Large intestine (tissue), 3 donors: ENCODE measurements at regions not wholly inside any gene's neighbourhood (a gene's known extent, or its start where the extent isn't known, plus 50 kb on each side); places are given as distances from the start of the nearest gene placed in this dataset.
A peak's percentile ranks its signal among the peaks of the same experiment; 100 is the strongest.

ENCODE experiments used
- DNase-seq, 2 donors: peaks; one replicate each; pipeline versions ENCODE4 v3.0.0 to v3.0.0-alpha.2; 2013
- H3K27ac ChIP-seq: one replicate; pipeline ENCODE4 v1.5.1; 2013; ENCODE audit warnings: low read length
- H3K27me3 ChIP-seq: 2 replicates; pipeline ENCODE4 v1.6.1; 2013; ENCODE audit warnings: low read length; ENCODE audit not compliant: control insufficient read depth, insufficient read depth
- H3K36me3 ChIP-seq: 2 replicates; pipeline ENCODE4 v1.6.1; 2013; ENCODE audit warnings: low read length; ENCODE audit not compliant: control insufficient read depth, insufficient read depth
- H3K4me1 ChIP-seq: one replicate; pipeline ENCODE4 v1.6.1; 2013; ENCODE audit warnings: low read length; ENCODE audit not compliant: control insufficient read depth, insufficient read depth
- H3K4me3 ChIP-seq: one replicate; pipeline ENCODE4 v1.5.1; 2013; ENCODE audit warnings: low read length
- H3K9me3 ChIP-seq: one replicate; pipeline ENCODE4 v1.6.1; 2013; ENCODE audit warnings: mild to moderate bottlenecking, low read depth, low read length, moderate library complexity; ENCODE audit not compliant: control insufficient read depth
- WGBS: methylation state at CpG from one replicate; pipeline ENCODE4 v1.1.5; 2013; ENCODE audit warnings: low lambda C conversion rate; ENCODE audit not compliant: insufficient coverage; 5-methylcytosine and 5-hydroxymethylcytosine counted together

DNA sequence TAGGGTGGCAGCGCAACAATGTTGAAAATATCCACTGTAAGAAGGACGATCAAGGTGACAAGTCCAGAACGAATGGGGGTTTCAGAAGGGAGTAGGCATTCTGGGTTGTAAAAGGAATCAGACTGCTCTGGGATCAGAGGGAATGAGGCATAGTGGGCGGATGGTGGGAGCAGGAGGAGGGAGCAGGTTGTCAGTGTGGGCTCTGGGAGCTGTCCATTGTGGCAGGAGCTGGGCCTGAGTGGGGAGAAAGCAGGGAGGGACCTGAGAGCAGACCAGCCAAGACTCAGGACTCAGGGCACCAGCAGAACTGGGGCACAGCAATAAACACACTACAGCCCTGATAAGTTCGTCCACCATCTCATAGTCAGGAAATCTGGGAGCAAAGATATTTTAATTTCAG, 292.6 kb upstream of the MKI67 start:
- WGBS = 80% methylated on average over 1 of the region's 5 CpGs
- Histone ChIP-seq H3K36me3 (no peaks in the 10 kb centered on the region), H3K4me1 (no peaks in the 10 kb centered on the region), H3K9me3 (no peaks in the 10 kb centered on the region), H3K4me3 (no peak overlapping the region), H3K27ac (no peak overlapping the region), H3K27me3 (no peaks in the 10 kb centered on the region)
- no peak for DNase-seq

DNA sequence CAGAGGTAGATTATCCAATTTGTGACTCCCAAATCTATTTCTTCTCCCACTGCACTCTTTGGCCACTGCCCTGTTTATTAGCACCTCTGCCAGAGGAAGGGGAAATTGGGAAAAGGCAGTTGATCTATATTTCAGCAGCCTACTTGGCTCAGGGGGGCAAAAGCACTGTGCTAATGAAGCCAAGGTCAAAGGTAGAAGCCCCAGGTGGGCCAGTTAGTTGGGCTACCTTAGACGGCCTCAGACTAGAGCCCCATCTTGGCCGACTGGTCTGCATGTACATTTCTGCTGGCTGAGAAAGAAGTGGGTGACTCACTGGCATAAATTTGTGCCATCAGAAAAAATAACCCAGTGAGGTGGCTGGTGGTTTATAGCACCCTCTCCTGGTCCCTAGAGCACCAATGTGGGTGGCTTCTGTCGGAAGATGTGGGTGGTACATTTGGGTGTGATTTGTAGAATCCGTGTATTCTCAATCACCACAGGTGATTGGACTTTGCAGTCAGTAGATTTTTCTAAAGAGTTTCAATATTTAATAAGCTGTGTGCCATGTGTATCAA, 293.3 kb upstream of the MKI67 start:
- Histone ChIP-seq H3K36me3 (no peaks in the 10 kb centered on the region), H3K4me1 (no peaks in the 10 kb centered on the region), H3K27ac (no peak overlapping the region), H3K27me3 (no peaks in the 10 kb centered on the region), H3K4me3 (no peak overlapping the region), H3K9me3 (no peaks in the 10 kb centered on the region)
- no CpG with 5 or more reads among the region's 4 CpGs for WGBS
- no peak for DNase-seq

DNA sequence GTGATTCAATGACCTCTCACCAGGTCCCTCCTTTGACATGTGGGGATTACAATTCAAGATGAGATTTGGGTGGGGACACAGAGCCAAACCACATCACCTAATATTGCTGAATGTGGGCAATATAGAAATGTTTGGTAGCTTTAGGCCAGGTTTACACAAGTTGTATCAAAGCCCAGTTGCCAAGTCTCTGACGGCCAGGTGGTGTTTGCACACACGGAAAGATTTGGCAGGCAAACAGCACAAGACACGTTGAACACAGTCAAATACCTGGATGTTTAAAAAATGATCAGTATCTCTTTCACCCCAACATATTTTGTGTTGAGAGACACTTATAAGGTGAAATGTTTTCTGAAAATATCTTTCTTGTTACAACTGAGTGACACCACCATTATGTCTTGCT, 294.4 kb upstream of the MKI67 start:
- no peak overlapping the region for H3K27ac ChIP-seq
- no peaks in the 10 kb centered on the region for H3K27me3 ChIP-seq
- H3K4me1 ChIP-seq = no peaks in the 10 kb centered on the region
- H3K4me3 ChIP-seq = no peak overlapping the region
- no peaks in the 10 kb centered on the region for H3K36me3 ChIP-seq
- WGBS = no CpG with 5 or more reads among the region's 3 CpGs
- H3K9me3 ChIP-seq = no peaks in the 10 kb centered on the region
- DNase-seq = no peak

GRCh38 chr10:128421371-128422160, 295.3 kb upstream of the MKI67 start:
- no CpG with 5 or more reads among the region's 9 CpGs for WGBS
- peak; percentile 23 to 43 for DNase-seq
- Histone ChIP-seq H3K9me3 (no peaks in the 10 kb centered on the region), H3K27ac (no peak overlapping the region), H3K4me1 (no peaks in the 10 kb centered on the region), H3K4me3 (no peak overlapping the region), H3K27me3 (no peaks in the 10 kb centered on the region), H3K36me3 (no peaks in the 10 kb centered on the region)

DNA sequence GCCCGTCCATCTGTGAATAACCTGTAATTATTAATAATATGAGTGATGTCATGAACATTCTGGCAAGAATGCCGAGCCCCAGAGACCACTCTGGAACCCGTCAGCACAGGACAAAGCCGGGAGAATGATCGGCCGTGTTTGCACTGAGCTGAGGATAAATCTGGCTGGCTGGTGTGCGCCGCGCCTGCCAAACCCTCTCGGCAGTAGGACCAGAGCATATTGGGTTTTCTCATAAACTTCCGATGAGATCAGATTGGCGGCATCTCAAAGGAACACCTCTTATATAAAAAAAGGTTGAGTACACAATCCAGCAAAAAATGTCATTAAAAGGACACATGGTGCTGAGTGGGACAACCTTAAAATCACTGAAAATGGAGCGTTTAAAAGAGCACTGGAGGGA, 296.0 kb upstream of the MKI67 start:
- DNase-seq = no peak
- Histone ChIP-seq H3K27ac (no peak overlapping the region), H3K27me3 (no peaks in the 10 kb centered on the region), H3K9me3 (no peaks in the 10 kb centered on the region), H3K4me3 (no peak overlapping the region), H3K4me1 (no peaks in the 10 kb centered on the region), H3K36me3 (no peaks in the 10 kb centered on the region)
- no CpG with 5 or more reads among the region's 13 CpGs for WGBS

GRCh38 chr10:128422999-128423398, 296.8 kb upstream of the MKI67 start:
- Histone ChIP-seq H3K27ac (no peak overlapping the region), H3K36me3 (no peaks in the 10 kb centered on the region), H3K27me3 (no peaks in the 10 kb centered on the region), H3K4me3 (no peak overlapping the region), H3K4me1 (no peaks in the 10 kb centered on the region), H3K9me3 (no peaks in the 10 kb centered on the region)
- WGBS = no CpG with 5 or more reads among the region's 5 CpGs
- no peak for DNase-seq

DNA sequence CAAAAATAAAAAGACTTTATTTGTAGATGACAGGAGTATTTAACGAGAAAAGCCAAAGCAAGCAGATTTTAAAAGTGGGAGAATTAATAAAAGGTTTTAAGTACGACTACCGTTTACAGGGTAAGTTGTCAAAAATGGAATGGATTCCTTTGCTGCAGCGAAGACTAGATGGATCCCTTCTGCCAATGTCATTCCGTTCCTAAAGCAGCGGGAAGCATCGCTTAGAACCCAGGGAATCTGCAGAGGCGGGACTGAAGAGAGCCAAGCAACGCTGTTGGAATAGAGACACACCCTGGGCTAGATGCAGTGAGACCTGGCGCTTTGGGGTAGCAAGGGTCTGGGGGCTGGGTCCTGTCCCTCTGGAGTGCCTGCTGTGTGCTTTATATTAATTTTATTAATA, 303.1 kb upstream of the MKI67 start:
- Histone ChIP-seq H3K36me3 (no peaks in the 10 kb centered on the region), H3K27me3 (peaks cover 8% of the 10 kb centered on the region), H3K27ac (no peak overlapping the region), H3K4me3 (no peak overlapping the region), H3K4me1 (no peaks in the 10 kb centered on the region), H3K9me3 (no peaks in the 10 kb centered on the region)
- no peak for DNase-seq
- WGBS = 87% methylated on average over 4 of the region's 10 CpGs

GRCh38 chr10:128429835-128430513, 303.8 kb upstream of the MKI67 start:
- Histone ChIP-seq H3K9me3 (no peaks in the 10 kb centered on the region), H3K27me3 (peaks cover 8% of the 10 kb centered on the region), H3K4me1 (no peaks in the 10 kb centered on the region), H3K4me3 (no peak overlapping the region), H3K36me3 (no peaks in the 10 kb centered on the region), H3K27ac (no peak overlapping the region)
- no CpG with 5 or more reads among the region's 33 CpGs for WGBS
- no peak for DNase-seq

- WGBS = no CpG with 5 or more reads among the region's 12 CpGs
- no peaks in the 10 kb centered on the region for H3K36me3 ChIP-seq
- H3K9me3 ChIP-seq = no peaks in the 10 kb centered on the region
- H3K4me1 ChIP-seq = no peaks in the 10 kb centered on the region
- peaks cover 8% of the 10 kb centered on the region for H3K27me3 ChIP-seq
- DNase-seq = no peak
- no peak overlapping the region for H3K27ac ChIP-seq
- no peak overlapping the region for H3K4me3 ChIP-seq
These were observed 304.9 kb upstream of the MKI67 start for GRCh38 chr10:128431083-128431482.

DNA sequence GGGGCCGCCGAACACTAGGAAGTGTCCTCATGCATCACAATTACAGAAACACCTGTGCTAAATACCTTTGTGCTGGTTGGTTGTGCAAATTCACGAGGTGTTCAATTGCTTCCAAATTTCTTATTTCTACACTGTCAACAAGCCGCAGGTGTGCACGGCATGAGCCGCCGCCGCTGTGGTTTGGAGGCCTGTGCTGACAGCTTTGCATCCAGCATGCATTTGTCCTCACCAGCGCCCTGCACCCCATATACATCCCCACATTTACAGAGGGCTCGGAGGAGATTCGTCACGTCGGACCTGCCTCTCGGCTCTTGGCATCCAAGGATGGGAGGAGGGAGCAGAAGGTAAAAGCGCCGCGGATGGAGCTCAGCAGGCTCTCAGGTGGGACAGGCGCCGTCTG, 305.3 kb upstream of the MKI67 start:
- Histone ChIP-seq H3K4me3 (no peak overlapping the region), H3K36me3 (no peaks in the 10 kb centered on the region), H3K27ac (no peak overlapping the region), H3K4me1 (no peaks in the 10 kb centered on the region), H3K27me3 (peaks cover 8% of the 10 kb centered on the region), H3K9me3 (no peaks in the 10 kb centered on the region)
- no CpG with 5 or more reads among the region's 19 CpGs for WGBS
- no peak for DNase-seq
